GM03348 (cell line): ENCODE measurements at regions not wholly inside any gene's neighbourhood (a gene's known extent, or its start where the extent isn't known, plus 50 kb on each side); places are given as distances from the start of the nearest gene placed in this dataset.
"Not testable (repeated sequence)": the region's sequence is repeated elsewhere in the genome, so short reads cannot be mapped to it uniquely, and the experiment has no call there.

Experiments
- DNase-seq: peaks from one replicate; pipeline ENCODE4 v3.0.0; 2012; ENCODE audit warnings: low spot score

GRCh38 chr5:114822863-114823262 is 346.8 kb downstream of the TRIM36 start:
- DNase-seq = no peak

- no peak for DNase-seq
Observed at GRCh38 chr5:114822436-114822835, 347.3 kb downstream of the TRIM36 start.

- no peak for DNase-seq
Observed at GRCh38 chr5:114790403-114790792, 379.3 kb downstream of the TRIM36 start.

GRCh38 chr5:114789773-114790402 is 379.8 kb downstream of the TRIM36 start:
- peak; percentile 15 for DNase-seq

- no peak for DNase-seq
Observed at GRCh38 chr5:114782869-114783268, 386.8 kb downstream of the TRIM36 start.

- no peak for DNase-seq
Observed at GRCh38 chr5:114782177-114782576, 387.5 kb downstream of the TRIM36 start.

GRCh38 chr5:114780290-114780689 is 389.4 kb downstream of the TRIM36 start:
- no peak for DNase-seq

- no peak for DNase-seq
Observed at GRCh38 chr5:114744406-114744805, 382.5 kb downstream of the KCNN2 start.

GRCh38 chr5:114734238-114734637 is 372.4 kb downstream of the KCNN2 start:
- no peak for DNase-seq

- DNase-seq = no peak
Observed at GRCh38 chr5:114729986-114730385, 368.1 kb downstream of the KCNN2 start.

GRCh38 chr5:114727358-114727757 is 365.5 kb downstream of the KCNN2 start:
- DNase-seq = no peak

- DNase-seq = no peak
Observed at GRCh38 chr5:114726131-114726530, 364.3 kb downstream of the KCNN2 start.

GRCh38 chr5:114719268-114719667 is 357.4 kb downstream of the KCNN2 start:
- no peak for DNase-seq

GRCh38 chr5:114716955-114717354 is 355.1 kb downstream of the KCNN2 start:
- DNase-seq = no peak

GRCh38 chr5:114704225-114704893 is 342.5 kb downstream of the KCNN2 start:
- DNase-seq = not testable (repeated sequence)

- DNase-seq = no peak
Observed at GRCh38 chr5:114702731-114703130, 340.9 kb downstream of the KCNN2 start.

GRCh38 chr5:114702136-114702535 is 340.3 kb downstream of the KCNN2 start:
- no peak for DNase-seq

- no peak for DNase-seq
Observed at GRCh38 chr5:114700823-114701222, 339.0 kb downstream of the KCNN2 start.

GRCh38 chr5:114695292-114695904 is 333.5 kb downstream of the KCNN2 start:
- DNase-seq = no peak

GRCh38 chr5:114686356-114686755 is 324.5 kb downstream of the KCNN2 start:
- no peak for DNase-seq

- no peak for DNase-seq
Observed at GRCh38 chr5:114678778-114679177, 316.9 kb downstream of the KCNN2 start.

- no peak for DNase-seq
Observed at GRCh38 chr5:114665551-114665950, 303.7 kb downstream of the KCNN2 start.

GRCh38 chr5:114660791-114661190 is 298.9 kb downstream of the KCNN2 start:
- DNase-seq = no peak

GRCh38 chr5:114658194-114658593 is 296.3 kb downstream of the KCNN2 start:
- DNase-seq = no peak
